SKM-1 (cell line): ENCODE measurements at regions not wholly inside any gene's neighbourhood (a gene's known extent, or its start where the extent isn't known, plus 50 kb on each side); places are given as distances from the start of the nearest gene placed in this dataset.
"Not testable (repeated sequence)": the region's sequence is repeated elsewhere in the genome, so short reads cannot be mapped to it uniquely, and the experiment has no call there.

Experiments used
- DNase-seq: peaks from one replicate; lab custom pipeline; 2025; ENCODE audit not compliant: unreplicated experiment; lab: John Stamatoyannopoulos, UW

GRCh38 chr7:145478541-145478940 is 638.1 kb upstream of the CNTNAP2 start:
- DNase-seq = no peak

DNA sequence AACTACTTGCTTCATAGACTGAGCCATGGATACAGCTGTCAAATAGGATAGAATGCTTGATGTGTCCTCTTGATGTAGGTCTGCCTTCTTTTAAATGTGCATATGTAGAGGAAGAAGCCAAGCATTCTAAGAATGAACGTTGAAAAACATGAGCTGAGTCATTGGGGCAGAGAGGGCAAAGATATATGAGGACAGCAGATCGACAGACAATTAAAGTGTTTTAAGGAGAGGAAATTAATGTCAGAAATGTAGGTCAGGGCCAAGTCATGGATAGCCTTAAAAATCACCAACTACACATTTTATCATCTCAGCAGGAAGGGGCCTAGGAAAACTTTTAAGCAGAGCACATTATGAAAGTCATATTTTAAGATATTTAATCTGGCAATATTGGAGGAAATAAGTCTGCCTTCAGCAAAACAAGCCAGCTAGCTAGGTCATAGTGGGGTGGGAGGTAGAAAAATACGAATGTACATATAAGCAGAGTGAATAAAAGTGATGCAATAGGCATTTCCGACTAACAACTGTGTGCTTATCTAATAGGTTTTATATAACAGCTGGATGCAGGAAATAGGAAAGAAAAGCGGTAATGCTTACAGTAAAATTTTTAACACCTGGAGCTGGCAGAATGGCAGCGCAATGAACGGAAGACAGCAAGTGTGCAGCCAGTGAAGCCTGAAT is 638.3 kb upstream of the TPK1 start:
- DNase-seq = no peak

DNA sequence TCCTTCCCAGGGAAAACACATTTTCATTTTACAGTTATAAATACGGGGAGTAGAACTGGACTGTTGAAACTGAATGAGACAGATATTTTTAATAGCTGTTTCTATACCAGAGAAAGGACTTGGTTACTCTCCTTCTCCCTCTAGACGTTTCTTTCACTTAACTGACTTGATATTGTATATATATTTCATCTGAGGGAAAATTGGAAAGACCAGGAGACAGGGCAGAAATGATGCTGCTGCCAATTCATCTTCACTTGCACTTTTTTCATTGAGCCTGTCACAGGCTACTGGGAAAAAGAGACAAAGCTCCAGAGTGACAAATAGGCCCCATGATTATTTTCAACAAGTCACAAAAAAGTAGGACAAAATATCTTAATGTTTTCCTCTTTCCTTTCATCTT is 636.0 kb upstream of the TPK1 start:
- DNase-seq = no peak

DNA sequence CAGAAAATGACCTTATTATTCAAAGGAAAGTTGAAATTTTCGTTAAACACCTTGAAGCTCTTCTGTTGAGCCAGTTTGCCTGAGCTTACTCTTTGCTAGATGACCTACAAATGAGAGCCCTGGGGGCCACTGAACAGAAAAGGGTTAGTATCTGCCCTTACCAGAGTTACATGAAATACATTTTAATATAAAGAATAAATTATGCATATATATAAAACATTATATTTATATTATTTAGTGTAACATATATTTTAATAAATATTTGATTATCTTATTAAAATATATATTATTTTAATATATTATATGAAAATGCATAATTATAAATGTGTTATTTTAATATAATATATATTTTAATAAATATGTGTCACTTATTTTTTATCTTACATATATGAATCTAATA is 628.4 kb upstream of the TPK1 start:
- no peak for DNase-seq

GRCh38 chr7:145462463-145462862 is 626.6 kb upstream of the TPK1 start:
- DNase-seq = no peak

DNA sequence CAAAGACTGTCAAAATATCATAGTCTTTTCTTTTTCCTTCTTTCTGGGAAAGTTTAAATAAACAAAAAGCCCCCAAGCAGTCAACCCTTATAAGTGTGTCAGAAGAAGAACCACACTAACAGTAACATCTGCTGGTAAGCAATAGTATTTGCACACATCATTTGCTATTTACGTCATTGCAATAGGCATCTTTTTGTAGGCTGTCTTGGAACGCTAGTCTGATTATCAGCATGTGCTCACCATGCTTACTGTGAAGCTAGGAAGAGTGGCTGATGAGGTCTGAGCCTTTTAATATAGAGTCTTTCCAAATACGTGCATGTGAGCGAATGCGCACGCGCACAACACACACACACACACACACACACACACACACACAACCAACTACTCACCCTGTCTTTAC is 599.0 kb upstream of the TPK1 start:
- DNase-seq = no peak

DNA sequence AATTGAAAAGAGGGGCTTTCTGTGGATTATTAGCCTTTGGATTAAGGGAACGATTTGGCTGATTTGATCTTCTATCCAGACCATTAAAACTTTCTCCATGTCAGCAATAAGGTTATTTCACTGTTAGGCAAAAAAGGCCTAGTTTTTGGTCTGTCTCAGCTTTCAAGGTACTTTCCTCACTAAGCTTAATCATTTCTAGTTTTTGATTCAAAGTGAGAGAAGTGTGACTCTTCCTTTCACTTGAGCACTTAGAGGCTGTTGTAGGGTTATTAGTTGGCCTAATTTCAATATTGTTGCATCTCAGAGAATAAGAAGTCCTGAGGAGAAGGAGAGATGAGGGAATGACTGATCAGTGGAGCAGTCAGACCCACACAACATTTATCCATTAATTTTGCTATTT is 596.0 kb upstream of the TPK1 start:
- DNase-seq = no peak

- not testable (repeated sequence) for DNase-seq
Observed at GRCh38 chr7:145418481-145418880, 582.6 kb upstream of the TPK1 start.

DNA sequence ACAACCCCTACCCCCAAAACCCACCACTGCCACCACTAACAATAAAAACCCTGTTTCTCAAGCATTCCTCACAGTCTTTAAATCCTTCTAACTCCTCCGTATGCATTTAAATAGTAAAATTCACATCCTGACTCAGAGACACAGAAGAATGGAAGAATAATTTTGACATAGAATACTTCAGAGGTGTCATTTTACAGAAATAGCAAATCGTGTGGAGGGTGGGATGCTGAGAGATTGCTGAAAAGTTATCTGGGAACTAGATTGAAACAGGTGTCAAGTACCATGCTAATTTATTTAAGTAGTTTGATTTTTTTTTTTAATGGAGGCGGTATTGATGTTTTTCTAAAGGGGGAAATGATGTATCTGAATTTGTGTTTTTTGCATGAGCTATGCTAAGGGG is 575.2 kb upstream of the TPK1 start:
- DNase-seq = no peak

DNA sequence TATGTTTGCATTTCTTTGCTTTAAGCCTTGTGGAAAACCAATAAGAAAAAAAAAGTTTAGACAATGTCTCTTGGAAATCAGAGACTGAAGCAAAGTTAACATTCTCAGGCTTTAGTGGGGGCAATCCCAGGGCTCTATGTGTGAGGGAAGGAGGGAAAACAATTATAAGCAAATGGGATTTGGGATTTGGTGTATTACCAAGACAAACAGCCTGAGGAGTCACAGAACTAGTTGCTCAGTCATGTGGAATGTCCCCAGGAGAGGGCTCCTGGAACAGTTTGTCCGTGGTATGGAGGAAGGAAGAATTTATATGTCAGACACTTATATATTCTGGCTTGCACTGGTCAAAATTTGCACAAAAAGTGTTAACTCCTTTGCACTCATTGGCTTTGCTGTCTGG is 562.9 kb upstream of the TPK1 start:
- no peak for DNase-seq

- no peak for DNase-seq
Observed at GRCh38 chr7:145394126-145394525, 558.3 kb upstream of the TPK1 start.

- no peak for DNase-seq
Observed at GRCh38 chr7:145382762-145383161, 546.9 kb upstream of the TPK1 start.

DNA sequence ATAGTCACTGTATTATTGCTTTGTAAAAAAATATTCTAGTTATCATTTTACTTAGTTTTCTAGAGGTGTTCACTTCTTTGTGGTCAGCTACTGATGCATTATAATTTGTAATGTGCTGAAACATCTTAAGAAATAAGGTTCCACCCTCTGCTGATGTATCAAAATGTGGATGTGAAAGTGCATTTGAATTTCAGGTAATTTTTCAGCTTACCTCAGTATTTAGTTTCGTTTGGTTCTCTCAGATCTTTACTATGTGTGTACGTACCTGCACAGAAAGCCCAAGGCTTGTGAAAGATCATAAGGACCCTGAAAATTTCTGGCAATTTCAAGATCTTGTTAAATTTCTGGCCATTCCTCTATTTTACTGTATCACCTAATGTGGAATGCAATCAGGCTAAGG is 542.3 kb upstream of the TPK1 start:
- no peak for DNase-seq

DNA sequence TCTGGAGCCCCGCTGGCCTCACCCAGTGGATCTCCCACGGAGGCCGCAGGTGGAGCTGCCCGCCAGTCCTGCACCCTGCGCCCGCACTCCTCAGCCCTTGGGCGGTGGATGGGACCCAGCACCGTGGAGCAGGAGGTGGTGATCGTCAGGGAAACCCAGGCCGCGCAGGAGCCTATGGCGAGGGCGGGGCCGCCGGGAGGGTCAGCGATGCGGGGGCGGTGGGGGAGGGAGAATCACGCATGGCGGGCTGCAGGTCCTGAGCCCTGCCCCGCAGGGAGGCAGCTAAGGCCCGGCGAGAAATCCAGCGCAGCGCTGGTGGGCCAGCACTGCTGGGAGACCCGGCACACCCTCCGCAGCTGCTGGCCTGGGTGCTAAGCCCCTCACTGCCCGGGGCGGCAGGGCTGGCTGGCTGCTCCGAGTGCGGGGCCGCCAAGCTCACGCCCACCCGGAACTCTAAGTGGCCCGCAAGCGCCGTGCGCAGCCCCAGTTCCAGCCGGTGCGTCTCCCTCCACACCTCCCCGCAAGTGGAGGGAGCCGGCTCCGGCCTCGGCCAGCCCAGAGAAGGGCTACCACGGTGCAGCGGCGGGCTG is 524.8 kb upstream of the TPK1 start:
- no peak for DNase-seq

GRCh38 chr7:145350334-145350733 is 514.5 kb upstream of the TPK1 start:
- no peak for DNase-seq

DNA sequence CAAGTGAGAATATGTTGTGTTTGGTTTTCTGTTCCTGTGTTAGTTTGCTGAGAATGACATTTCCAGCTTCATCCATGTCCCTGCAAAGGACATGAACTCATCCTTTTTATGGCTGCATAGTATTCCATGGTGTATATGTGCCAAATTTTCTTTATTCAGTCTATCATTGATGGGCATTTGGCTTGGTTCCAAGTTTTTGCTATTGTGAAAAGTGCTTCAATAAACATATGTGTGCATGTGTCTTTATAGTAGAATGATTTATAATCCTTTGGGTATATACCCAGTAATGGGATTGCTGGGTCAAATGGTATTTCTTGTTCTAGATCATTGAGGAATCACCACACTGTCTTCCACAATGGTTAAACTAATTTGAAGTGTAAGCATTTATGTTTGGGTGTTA is 513.6 kb upstream of the TPK1 start:
- DNase-seq = not testable (repeated sequence)

DNA sequence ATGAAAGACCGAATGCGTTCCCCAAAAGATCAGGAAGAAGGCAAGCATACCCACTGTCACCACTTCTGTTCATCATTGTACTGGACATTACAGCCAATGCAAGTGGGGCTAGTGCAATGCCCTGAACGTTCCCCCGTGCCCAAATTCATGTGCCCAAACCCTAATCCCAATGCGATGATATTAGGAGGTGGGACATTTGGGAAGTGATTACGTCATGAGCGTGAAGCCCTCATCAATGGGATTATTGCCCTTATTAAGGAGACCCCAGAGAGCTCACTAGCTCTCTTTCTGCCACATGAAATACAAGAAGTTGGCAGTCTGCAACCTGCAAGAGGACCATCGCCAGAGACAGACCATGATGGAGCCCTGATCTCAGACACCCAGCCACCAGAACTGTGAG is 511.4 kb upstream of the TPK1 start:
- DNase-seq = no peak

GRCh38 chr7:145339319-145339718 is 503.5 kb upstream of the TPK1 start:
- no peak for DNase-seq

DNA sequence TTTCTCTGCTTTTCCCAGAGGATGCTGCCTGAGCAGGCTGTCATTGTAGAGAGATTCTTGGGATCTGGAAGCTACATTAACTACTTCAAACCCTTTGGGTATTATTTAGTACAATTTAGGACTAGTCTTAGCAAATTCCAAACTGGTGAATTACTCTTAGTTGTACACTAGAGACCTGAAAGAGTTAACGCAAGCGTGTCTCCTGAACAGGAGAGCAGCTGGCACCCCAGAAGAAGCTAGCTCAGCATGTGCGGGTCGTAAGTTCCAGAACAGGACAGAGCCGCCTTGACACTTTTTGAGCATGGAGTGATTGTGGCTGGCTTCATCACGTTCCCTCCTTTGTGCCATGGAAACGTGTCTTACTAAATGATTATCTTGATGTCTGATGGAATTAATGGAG is 495.7 kb upstream of the TPK1 start:
- no peak for DNase-seq

GRCh38 chr7:145331076-145331475 is 495.2 kb upstream of the TPK1 start:
- DNase-seq = no peak

GRCh38 chr7:145327646-145328045 is 491.8 kb upstream of the TPK1 start:
- no peak for DNase-seq

- DNase-seq = no peak
Observed at GRCh38 chr7:145324081-145324480, 488.2 kb upstream of the TPK1 start.

DNA sequence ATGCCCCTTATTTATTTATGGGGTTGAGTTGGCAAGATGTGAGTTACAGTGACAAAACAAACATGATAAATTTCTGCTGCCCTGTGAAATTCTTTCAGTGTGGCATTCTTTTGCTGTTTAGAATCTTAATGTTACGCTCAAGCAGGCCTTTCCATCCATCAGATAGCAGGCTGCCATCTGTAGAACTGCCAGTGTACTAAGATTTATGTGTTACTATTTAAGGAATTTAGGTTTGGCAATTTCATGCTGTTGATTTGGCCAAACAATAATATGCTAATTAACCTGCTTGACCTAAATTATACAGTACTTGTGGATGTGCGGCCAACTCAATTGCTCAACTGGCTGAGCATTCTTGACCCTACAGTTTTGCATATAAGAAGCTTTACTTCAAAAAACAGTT is 477.7 kb upstream of the TPK1 start:
- DNase-seq = no peak
